ENCODE measurements at regions not wholly inside any gene's neighbourhood (a gene's known extent, or its start where the extent isn't known, plus 50 kb on each side); places are given as distances from the start of the nearest gene placed in this dataset.

- Histone ChIP-seq H3K4me3 (ENCODE audit: low read length in 3 of 3) (no peak overlapping the region), H3K27me3 (ENCODE audit: control insufficient read depth in 3 of 3, insufficient read depth in 3 of 3, low read length in 3 of 3) (no peaks in the 10 kb centered on the region), H3K36me3 (ENCODE audit: control insufficient read depth in 3 of 3, insufficient read depth in 3 of 3, low read length in 3 of 3) (no peaks in the 10 kb centered on the region), H3K4me1 (ENCODE audit: control insufficient read depth in 3 of 3, insufficient read depth in 3 of 3, low read length in 3 of 3) (no peaks in the 10 kb centered on the region), H3K9me3 (ENCODE audit: control insufficient read depth in 3 of 3, low read length in 3 of 3) (no peaks in the 10 kb centered on the region), H3K9ac (ENCODE audit: low read depth in 1 of 3, low read length in 3 of 3) (no peak overlapping the region), H3K27ac (ENCODE audit: low read depth, low read length) (no peak overlapping the region)
Observed at GRCh38 chr3:74442068-74442467, 172.4 kb downstream of the CNTN3 start.

- no peak overlapping the region for H3K9ac ChIP-seq (ENCODE audit: low read depth in 1 of 3, low read length in 3 of 3)
- H3K9me3 ChIP-seq (ENCODE audit: control insufficient read depth in 3 of 3, low read length in 3 of 3) = no peaks in the 10 kb centered on the region
- H3K4me3 ChIP-seq (ENCODE audit: low read length in 3 of 3) = no peak overlapping the region
- H3K27ac ChIP-seq (ENCODE audit: low read depth, low read length) = no peak overlapping the region
- no peaks in the 10 kb centered on the region for H3K4me1 ChIP-seq (ENCODE audit: control insufficient read depth in 3 of 3, insufficient read depth in 3 of 3, low read length in 3 of 3)
- no peaks in the 10 kb centered on the region for H3K36me3 ChIP-seq (ENCODE audit: control insufficient read depth in 3 of 3, insufficient read depth in 3 of 3, low read length in 3 of 3)
- H3K27me3 ChIP-seq (ENCODE audit: control insufficient read depth in 3 of 3, insufficient read depth in 3 of 3, low read length in 3 of 3) = no peaks in the 10 kb centered on the region
Observed at GRCh38 chr3:74436184-74436583, 178.3 kb downstream of the CNTN3 start.

GRCh38 chr3:74435631-74436030 is 178.8 kb downstream of the CNTN3 start:
- Histone ChIP-seq H3K27me3 (ENCODE audit: control insufficient read depth in 3 of 3, insufficient read depth in 3 of 3, low read length in 3 of 3) (no peaks in the 10 kb centered on the region), H3K36me3 (ENCODE audit: control insufficient read depth in 3 of 3, insufficient read depth in 3 of 3, low read length in 3 of 3) (no peaks in the 10 kb centered on the region), H3K27ac (ENCODE audit: low read depth, low read length) (no peak overlapping the region), H3K9me3 (ENCODE audit: control insufficient read depth in 3 of 3, low read length in 3 of 3) (no peaks in the 10 kb centered on the region), H3K4me1 (ENCODE audit: control insufficient read depth in 3 of 3, insufficient read depth in 3 of 3, low read length in 3 of 3) (no peaks in the 10 kb centered on the region), H3K4me3 (ENCODE audit: low read length in 3 of 3) (no peak overlapping the region), H3K9ac (ENCODE audit: low read depth in 1 of 3, low read length in 3 of 3) (no peak overlapping the region)

- Histone ChIP-seq H3K36me3 (ENCODE audit: control insufficient read depth in 3 of 3, insufficient read depth in 3 of 3, low read length in 3 of 3) (no peaks in the 10 kb centered on the region), H3K27me3 (ENCODE audit: control insufficient read depth in 3 of 3, insufficient read depth in 3 of 3, low read length in 3 of 3) (no peaks in the 10 kb centered on the region), H3K27ac (ENCODE audit: low read depth, low read length) (no peak overlapping the region), H3K4me3 (ENCODE audit: low read length in 3 of 3) (no peak overlapping the region), H3K9ac (ENCODE audit: low read depth in 1 of 3, low read length in 3 of 3) (no peak overlapping the region), H3K9me3 (ENCODE audit: control insufficient read depth in 3 of 3, low read length in 3 of 3) (no peaks in the 10 kb centered on the region), H3K4me1 (ENCODE audit: control insufficient read depth in 3 of 3, insufficient read depth in 3 of 3, low read length in 3 of 3) (no peaks in the 10 kb centered on the region)
Observed at GRCh38 chr3:74434406-74434805, 180.1 kb downstream of the CNTN3 start.

GRCh38 chr3:74426571-74426970 is 187.9 kb downstream of the CNTN3 start:
- H3K27me3 ChIP-seq (ENCODE audit: control insufficient read depth in 3 of 3, insufficient read depth in 3 of 3, low read length in 3 of 3) = no peaks in the 10 kb centered on the region
- H3K36me3 ChIP-seq (ENCODE audit: control insufficient read depth in 3 of 3, insufficient read depth in 3 of 3, low read length in 3 of 3) = no peaks in the 10 kb centered on the region
- H3K27ac ChIP-seq (ENCODE audit: low read depth, low read length) = no peak overlapping the region
- H3K9me3 ChIP-seq (ENCODE audit: control insufficient read depth in 3 of 3, low read length in 3 of 3) = no peaks in the 10 kb centered on the region
- no peak overlapping the region for H3K4me3 ChIP-seq (ENCODE audit: low read length in 3 of 3)
- no peak overlapping the region for H3K9ac ChIP-seq (ENCODE audit: low read depth in 1 of 3, low read length in 3 of 3)
- no peaks in the 10 kb centered on the region for H3K4me1 ChIP-seq (ENCODE audit: control insufficient read depth in 3 of 3, insufficient read depth in 3 of 3, low read length in 3 of 3)

GRCh38 chr3:74423867-74424266 is 190.6 kb downstream of the CNTN3 start:
- Histone ChIP-seq H3K9me3 (ENCODE audit: control insufficient read depth in 3 of 3, low read length in 3 of 3) (no peaks in the 10 kb centered on the region), H3K4me3 (ENCODE audit: low read length in 3 of 3) (no peak overlapping the region), H3K9ac (ENCODE audit: low read depth in 1 of 3, low read length in 3 of 3) (no peak overlapping the region), H3K27ac (ENCODE audit: low read depth, low read length) (no peak overlapping the region), H3K36me3 (ENCODE audit: control insufficient read depth in 3 of 3, insufficient read depth in 3 of 3, low read length in 3 of 3) (no peaks in the 10 kb centered on the region), H3K4me1 (ENCODE audit: control insufficient read depth in 3 of 3, insufficient read depth in 3 of 3, low read length in 3 of 3) (no peaks in the 10 kb centered on the region), H3K27me3 (ENCODE audit: control insufficient read depth in 3 of 3, insufficient read depth in 3 of 3, low read length in 3 of 3) (no peaks in the 10 kb centered on the region)

- no peak overlapping the region for H3K27ac ChIP-seq (ENCODE audit: low read depth, low read length)
- H3K36me3 ChIP-seq (ENCODE audit: control insufficient read depth in 3 of 3, insufficient read depth in 3 of 3, low read length in 3 of 3) = no peaks in the 10 kb centered on the region
- no peaks in the 10 kb centered on the region for H3K4me1 ChIP-seq (ENCODE audit: control insufficient read depth in 3 of 3, insufficient read depth in 3 of 3, low read length in 3 of 3)
- H3K27me3 ChIP-seq (ENCODE audit: control insufficient read depth in 3 of 3, insufficient read depth in 3 of 3, low read length in 3 of 3) = no peaks in the 10 kb centered on the region
- no peak overlapping the region for H3K9ac ChIP-seq (ENCODE audit: low read depth in 1 of 3, low read length in 3 of 3)
- H3K9me3 ChIP-seq (ENCODE audit: control insufficient read depth in 3 of 3, low read length in 3 of 3) = no peaks in the 10 kb centered on the region
- no peak overlapping the region for H3K4me3 ChIP-seq (ENCODE audit: low read length in 3 of 3)
Observed at GRCh38 chr3:74420538-74421124, 193.8 kb downstream of the CNTN3 start.

GRCh38 chr3:74415731-74416130 is 198.7 kb downstream of the CNTN3 start:
- no peaks in the 10 kb centered on the region for H3K27me3 ChIP-seq (ENCODE audit: control insufficient read depth in 3 of 3, insufficient read depth in 3 of 3, low read length in 3 of 3)
- no peaks in the 10 kb centered on the region for H3K4me1 ChIP-seq (ENCODE audit: control insufficient read depth in 3 of 3, insufficient read depth in 3 of 3, low read length in 3 of 3)
- no peak overlapping the region for H3K9ac ChIP-seq (ENCODE audit: low read depth in 1 of 3, low read length in 3 of 3)
- no peak overlapping the region for H3K4me3 ChIP-seq (ENCODE audit: low read length in 3 of 3)
- H3K36me3 ChIP-seq (ENCODE audit: control insufficient read depth in 3 of 3, insufficient read depth in 3 of 3, low read length in 3 of 3) = no peaks in the 10 kb centered on the region
- H3K9me3 ChIP-seq (ENCODE audit: control insufficient read depth in 3 of 3, low read length in 3 of 3) = no peaks in the 10 kb centered on the region
- H3K27ac ChIP-seq (ENCODE audit: low read depth, low read length) = no peak overlapping the region

- Histone ChIP-seq H3K9ac (ENCODE audit: low read depth in 1 of 3, low read length in 3 of 3) (no peak overlapping the region), H3K4me3 (ENCODE audit: low read length in 3 of 3) (no peak overlapping the region), H3K4me1 (ENCODE audit: control insufficient read depth in 3 of 3, insufficient read depth in 3 of 3, low read length in 3 of 3) (no peaks in the 10 kb centered on the region), H3K9me3 (ENCODE audit: control insufficient read depth in 3 of 3, low read length in 3 of 3) (no peaks in the 10 kb centered on the region), H3K27ac (ENCODE audit: low read depth, low read length) (no peak overlapping the region), H3K36me3 (ENCODE audit: control insufficient read depth in 3 of 3, insufficient read depth in 3 of 3, low read length in 3 of 3) (no peaks in the 10 kb centered on the region), H3K27me3 (ENCODE audit: control insufficient read depth in 3 of 3, insufficient read depth in 3 of 3, low read length in 3 of 3) (no peaks in the 10 kb centered on the region)
Observed at GRCh38 chr3:74413547-74414241, 200.8 kb downstream of the CNTN3 start.

- no peaks in the 10 kb centered on the region for H3K4me1 ChIP-seq (ENCODE audit: control insufficient read depth in 3 of 3, insufficient read depth in 3 of 3, low read length in 3 of 3)
- H3K27me3 ChIP-seq (ENCODE audit: control insufficient read depth in 3 of 3, insufficient read depth in 3 of 3, low read length in 3 of 3) = no peaks in the 10 kb centered on the region
- no peak overlapping the region for H3K9ac ChIP-seq (ENCODE audit: low read depth in 1 of 3, low read length in 3 of 3)
- no peaks in the 10 kb centered on the region for H3K9me3 ChIP-seq (ENCODE audit: control insufficient read depth in 3 of 3, low read length in 3 of 3)
- H3K27ac ChIP-seq (ENCODE audit: low read depth, low read length) = no peak overlapping the region
- no peak overlapping the region for H3K4me3 ChIP-seq (ENCODE audit: low read length in 3 of 3)
- no peaks in the 10 kb centered on the region for H3K36me3 ChIP-seq (ENCODE audit: control insufficient read depth in 3 of 3, insufficient read depth in 3 of 3, low read length in 3 of 3)
Observed at GRCh38 chr3:74410276-74410941, 204.1 kb downstream of the CNTN3 start.

All from skeletal muscle tissue (tissue), 3 donors.